DMS 273 (cell line): ENCODE measurements at regions not wholly inside any gene's neighbourhood (a gene's known extent, or its start where the extent isn't known, plus 50 kb on each side); places are given as distances from the start of the nearest gene placed in this dataset.

Experiments used
- DNase-seq: peaks from one replicate; lab custom pipeline; 2025; ENCODE audit not compliant: unreplicated experiment; lab: John Stamatoyannopoulos, UW

GRCh38 chr9:14433351-14434157, 119.6 kb upstream of the NFIB start:
- peak; percentile 84 for DNase-seq

GRCh38 chr9:14432666-14433350, 118.9 kb upstream of the NFIB start:
- no peak for DNase-seq

- DNase-seq: peak; percentile 91
Observed at GRCh38 chr9:14428781-14429230, 114.9 kb upstream of the NFIB start.

- DNase-seq: no peak
Observed at GRCh38 chr9:14427419-14427818, 113.5 kb upstream of the NFIB start.

DNA sequence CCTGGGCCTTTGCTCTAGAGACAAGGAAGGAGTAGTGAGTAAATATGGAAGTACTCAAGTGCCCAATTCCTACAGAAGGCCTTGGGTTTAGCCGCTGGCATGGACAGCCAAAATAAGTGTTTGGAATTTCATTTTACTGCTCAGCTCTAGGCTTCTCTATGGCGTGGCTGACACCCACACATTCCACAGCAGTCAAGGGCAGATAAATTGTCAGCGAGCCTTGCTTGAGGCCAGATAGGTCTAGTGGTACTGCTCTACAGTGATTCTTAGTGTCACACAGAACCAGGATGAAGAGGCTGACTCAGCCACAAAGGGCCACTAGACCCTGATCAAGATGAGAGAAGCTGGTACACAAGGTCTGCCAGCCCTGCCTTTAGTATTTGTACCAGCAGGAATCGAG, 111.0 kb upstream of the NFIB start:
- no peak for DNase-seq

GRCh38 chr9:14424289-14424688, 110.3 kb upstream of the NFIB start:
- DNase-seq: no peak

DNA sequence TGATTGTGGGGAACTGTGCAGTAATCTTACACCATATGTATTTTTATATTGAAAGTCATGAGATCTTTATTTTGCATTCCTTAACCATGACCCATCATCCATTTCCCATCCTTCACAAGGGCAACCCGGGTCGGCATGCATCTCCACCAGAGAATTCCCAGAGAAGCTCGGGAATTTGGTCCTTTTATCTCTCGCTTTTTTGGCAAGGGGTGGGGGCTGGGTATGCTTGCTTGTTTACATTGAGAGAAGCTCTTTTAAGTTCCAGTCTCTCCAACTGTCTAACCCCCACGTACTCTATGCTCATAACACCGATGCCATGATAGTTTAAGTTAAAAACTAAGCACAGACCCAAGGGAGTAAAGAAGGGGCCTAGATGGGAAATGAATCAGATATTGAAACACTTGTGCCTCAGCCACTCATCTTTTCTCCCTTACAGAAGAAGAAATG, 109.9 kb upstream of the NFIB start:
- DNase-seq: no peak

- no peak for DNase-seq
Observed at GRCh38 chr9:14421291-14421690, 107.3 kb upstream of the NFIB start.

DNA sequence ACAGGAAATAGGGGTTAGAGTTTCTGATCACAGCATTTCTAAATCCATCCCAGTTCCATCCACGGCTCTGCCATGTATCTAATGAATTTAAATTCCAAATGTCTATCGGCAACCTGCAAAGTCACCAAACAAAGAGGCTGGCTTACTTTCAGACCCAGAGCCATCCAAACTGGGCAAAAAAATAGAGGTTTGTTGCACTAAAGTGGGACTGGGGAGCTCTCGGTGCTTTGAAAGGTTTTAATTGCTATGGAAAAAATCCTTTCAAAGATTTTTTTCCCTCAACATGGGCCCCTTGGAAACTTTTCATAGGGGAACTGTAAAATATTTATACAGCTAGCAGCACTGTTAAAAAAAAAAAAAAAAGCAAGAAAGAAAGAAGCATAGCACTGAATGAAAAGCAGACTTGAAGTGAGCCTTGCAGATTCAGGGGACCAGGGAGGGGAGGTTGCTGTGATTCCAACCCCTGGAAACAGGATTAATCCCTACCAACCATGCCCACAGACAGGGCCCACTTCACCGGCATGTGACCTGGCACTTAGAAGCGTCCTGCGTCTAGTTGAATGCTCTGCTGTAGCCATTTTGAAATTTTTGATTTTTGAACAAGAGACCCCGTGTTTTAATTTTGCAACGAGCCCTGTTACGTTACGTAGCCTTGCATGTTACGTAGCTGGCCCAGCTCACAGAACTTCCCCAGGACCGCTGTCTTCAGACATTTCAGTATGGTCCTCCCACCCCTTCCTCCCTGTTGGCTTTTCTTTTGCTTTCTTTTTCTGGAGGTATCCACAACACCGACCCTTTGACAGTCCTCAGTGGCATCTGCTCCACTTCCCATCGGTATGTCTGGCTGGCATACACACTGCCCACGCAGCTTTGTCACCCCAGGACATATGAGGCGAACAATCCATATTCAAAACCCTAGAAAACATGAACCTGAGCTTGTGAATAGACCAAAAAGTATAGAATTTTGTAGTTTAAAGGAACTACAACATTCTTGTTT, 105.3 kb upstream of the NFIB start:
- DNase-seq: peak; percentile 29

GRCh38 chr9:14418301-14418940, 104.5 kb upstream of the NFIB start:
- peak; percentile 56 for DNase-seq

GRCh38 chr9:14417237-14417636, 103.3 kb upstream of the NFIB start:
- no peak for DNase-seq

DNA sequence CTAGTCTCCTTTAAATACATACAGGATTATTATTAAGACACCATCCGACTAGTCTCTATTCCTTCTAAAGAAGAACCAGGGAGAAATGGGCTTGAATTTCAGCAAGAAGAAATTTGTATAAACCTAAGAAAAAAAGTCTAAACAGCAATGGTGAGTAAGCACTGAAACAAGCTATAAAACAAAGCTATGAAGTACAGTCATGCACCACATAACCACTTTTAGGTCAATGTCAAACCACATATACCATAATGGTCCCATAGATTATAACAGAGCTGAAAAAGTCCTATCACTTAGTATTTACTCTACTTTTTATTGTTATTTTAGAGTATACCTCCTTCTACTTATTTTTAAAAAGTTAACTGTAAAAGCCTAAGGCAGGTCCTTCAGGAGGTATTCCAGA, 102.0 kb upstream of the NFIB start:
- no peak for DNase-seq

DNA sequence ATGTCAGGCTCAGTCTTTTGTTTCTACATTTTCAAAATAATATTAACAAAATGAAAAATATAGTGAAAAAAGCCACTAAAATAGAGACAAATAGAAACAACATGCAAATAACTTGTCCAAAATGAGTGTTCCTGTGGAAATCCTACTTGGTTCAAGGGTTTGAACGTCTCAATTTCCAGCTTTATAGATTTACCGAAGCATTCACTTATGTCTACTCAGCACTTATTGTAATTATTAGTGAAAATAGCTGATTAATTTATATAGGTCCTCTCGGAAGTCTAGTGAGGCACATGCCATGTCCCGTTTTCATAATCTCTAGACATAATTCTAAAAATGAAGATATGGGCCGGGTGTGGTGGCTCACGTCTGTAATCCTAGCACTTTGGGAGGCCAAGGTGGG, 99.9 kb upstream of the NFIB start:
- no peak for DNase-seq

DNA sequence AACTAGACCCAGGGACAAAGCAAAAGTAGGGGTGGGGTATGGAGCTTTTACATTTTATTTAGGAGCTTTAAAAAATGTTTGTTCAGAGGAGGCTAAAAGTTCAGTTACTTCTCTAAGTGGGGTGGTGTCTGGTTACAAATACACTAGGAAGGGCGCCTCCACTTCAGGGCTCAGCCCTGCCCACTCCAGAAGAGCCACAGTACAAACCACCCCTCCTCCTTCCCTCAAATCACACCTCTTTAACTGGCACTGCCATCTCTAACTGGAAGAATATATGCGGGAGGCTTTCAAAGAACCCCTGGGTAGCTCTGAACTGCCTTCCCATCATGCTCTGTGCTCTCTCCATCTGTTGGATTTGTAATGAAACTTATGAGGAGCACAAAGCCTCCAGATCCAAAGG, 98.8 kb upstream of the NFIB start:
- DNase-seq: peak; percentile 57

- no peak for DNase-seq
Observed at GRCh38 chr9:14406463-14406862, 92.5 kb upstream of the NFIB start.

GRCh38 chr9:14405176-14405706, 91.3 kb upstream of the NFIB start:
- no peak for DNase-seq

DNA sequence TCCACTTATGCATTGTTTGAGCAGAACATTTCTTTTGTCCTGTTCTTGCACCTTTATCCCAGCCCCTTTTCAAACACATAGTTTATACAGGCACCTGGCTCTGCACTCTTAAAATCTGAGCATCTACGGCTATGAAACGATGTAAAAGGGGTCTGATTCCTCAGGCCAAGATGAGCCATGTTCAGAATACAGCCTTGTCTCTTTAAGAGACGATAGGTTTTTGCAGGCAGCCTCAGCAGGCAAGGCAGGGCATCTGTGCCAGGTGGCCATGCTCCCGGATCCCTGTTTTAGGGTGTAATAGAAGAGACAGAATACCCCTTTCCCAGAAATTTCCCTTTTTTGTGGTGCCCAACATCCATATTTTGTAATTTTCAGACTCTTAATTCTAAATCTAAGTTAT, 89.1 kb upstream of the NFIB start:
- DNase-seq: peak; percentile 61

DNA sequence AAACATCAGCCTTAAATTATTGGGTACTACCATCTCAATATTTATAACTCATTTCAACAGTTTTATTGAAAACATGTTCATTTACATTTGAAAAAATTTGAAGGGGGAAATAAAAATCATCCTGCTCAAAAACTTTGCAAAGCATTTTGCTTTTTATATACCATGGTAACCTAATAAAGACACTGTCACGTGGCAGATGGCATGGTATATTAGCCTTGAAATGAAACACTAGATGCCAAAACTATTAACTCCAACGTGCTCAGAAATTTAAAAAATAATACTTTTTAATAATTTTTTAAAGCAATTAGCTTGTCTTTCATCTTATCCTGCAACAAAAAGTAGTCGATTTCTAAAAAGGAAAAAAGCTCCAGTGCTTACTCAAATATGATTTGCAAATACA, 88.6 kb upstream of the NFIB start:
- peak; percentile 60 for DNase-seq

DNA sequence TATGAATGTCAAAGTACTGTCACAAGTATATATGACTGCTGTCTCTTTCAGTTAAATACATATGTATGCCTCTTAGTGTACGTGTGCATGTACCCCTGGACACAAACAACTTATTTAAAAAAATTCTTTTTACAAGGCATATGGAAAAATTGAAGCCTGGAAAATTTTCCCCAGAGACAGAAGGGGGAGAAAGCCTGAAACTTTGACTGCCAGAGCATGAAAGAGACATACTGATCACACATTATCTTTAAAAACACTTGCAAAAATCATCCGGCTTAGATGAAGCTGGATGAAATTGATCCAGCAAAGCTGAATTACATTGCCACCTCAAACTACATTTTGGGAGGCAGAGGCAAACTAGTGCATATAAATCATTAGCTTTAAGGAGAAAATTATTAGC, 88.0 kb upstream of the NFIB start:
- DNase-seq: peak; percentile 25

DNA sequence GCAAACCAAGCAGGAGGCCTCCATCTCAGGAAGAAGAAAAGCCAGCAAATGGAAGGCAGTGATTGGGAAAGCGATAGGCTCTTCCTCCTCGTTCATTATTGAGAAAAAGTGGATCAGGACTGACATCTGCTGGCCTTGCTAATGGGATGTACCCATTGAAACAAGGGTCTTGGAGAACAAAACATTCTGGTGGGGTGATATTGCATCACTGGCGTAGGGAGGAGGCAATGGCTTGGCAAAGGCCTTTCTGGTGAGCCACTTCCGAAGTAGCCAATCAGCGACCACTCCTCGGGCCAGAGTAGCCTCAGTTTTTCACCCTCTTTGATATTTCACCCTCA, 86.7 kb upstream of the NFIB start:
- DNase-seq: peak; percentile 92
